Activated T-cell treated with anti-CD3 and anti-CD28 coated beads for 24 hours (primary cell): ENCODE measurements at regions not wholly inside any gene's neighbourhood (a gene's known extent, or its start where the extent isn't known, plus 50 kb on each side); places are given as distances from the start of the nearest gene placed in this dataset.
"Not testable (repeated sequence)": the region's sequence is repeated elsewhere in the genome, so short reads cannot be mapped to it uniquely, and the experiment has no call there.

Experiments used
- DNase-seq: peaks from one replicate; pipeline ENCODE4 v3.0.0-alpha.2; 2020; ENCODE audit warnings: low read depth

- DNase-seq, result no peak
Observed at GRCh38 chr10:3265088-3265487, 92.5 kb upstream of the PITRM1 start.

GRCh38 chr10:3264161-3264761 lies 91.7 kb upstream of the PITRM1 start:
- DNase-seq, result no peak

- DNase-seq, result no peak
Observed at GRCh38 chr10:3263747-3264146, 91.2 kb upstream of the PITRM1 start.

GRCh38 chr10:3263082-3263481 lies 90.5 kb upstream of the PITRM1 start:
- DNase-seq, result no peak

- DNase-seq, result no peak
Observed at GRCh38 chr10:3261921-3262320, 89.3 kb upstream of the PITRM1 start.

GRCh38 chr10:3260066-3260834 lies 87.7 kb upstream of the PITRM1 start:
- DNase-seq, result no peak

GRCh38 chr10:3259499-3259898 lies 86.9 kb upstream of the PITRM1 start:
- DNase-seq, result no peak

GRCh38 chr10:3258394-3258793 lies 85.8 kb upstream of the PITRM1 start:
- DNase-seq, result no peak

GRCh38 chr10:3255616-3256015 lies 83.0 kb upstream of the PITRM1 start:
- DNase-seq, result no peak

- no peak for DNase-seq
Observed at GRCh38 chr10:3255075-3255474, 82.5 kb upstream of the PITRM1 start.

- DNase-seq, result not testable (repeated sequence)
Observed at GRCh38 chr10:3253974-3254373, 81.4 kb upstream of the PITRM1 start.

GRCh38 chr10:3251172-3251571 lies 78.6 kb upstream of the PITRM1 start:
- DNase-seq, result no peak

- DNase-seq, result no peak
Observed at GRCh38 chr10:3249307-3249889, 76.8 kb upstream of the PITRM1 start.

- DNase-seq, result no peak
Observed at GRCh38 chr10:3248526-3249306, 76.1 kb upstream of the PITRM1 start.

GRCh38 chr10:3245395-3245794 lies 72.8 kb upstream of the PITRM1 start:
- DNase-seq, result no peak

GRCh38 chr10:3241967-3242650 lies 69.5 kb upstream of the PITRM1 start:
- DNase-seq, result no peak

- DNase-seq, result no peak
Observed at GRCh38 chr10:3241274-3241921, 68.8 kb upstream of the PITRM1 start.

GRCh38 chr10:3239920-3240894 lies 67.6 kb upstream of the PITRM1 start:
- DNase-seq, result no peak

- DNase-seq, result peak; percentile 72
Observed at GRCh38 chr10:3239066-3239919, 66.7 kb upstream of the PITRM1 start.
